Natural killer cell (primary cell): ENCODE measurements at regions not wholly inside any gene's neighbourhood (a gene's known extent, or its start where the extent isn't known, plus 50 kb on each side); places are given as distances from the start of the nearest gene placed in this dataset.

ENCODE experiments used
- ATAC-seq, 3 donors: fragments of 150-1000 bp in 2 of 3; fragments of 200-7000 bp in 1 of 3; cut with Tn5 transposase; 1 replicate in 1 of 3; 2 replicates in 2 of 3; pipeline ENCODE4 v1.10.0; 2021; ENCODE audit warnings: mild to moderate bottlenecking in 2 of 3, moderate library complexity in 2 of 3
- DNase-seq, 2 donors: peaks; one replicate each; pipeline versions ENCODE4 v3.0.0 to v3.0.0-alpha.2; 2013 to 2021; ENCODE audit warnings: mixed read lengths in 1 of 2
- H3K27ac ChIP-seq: one replicate; pipeline ENCODE4 v1.5.1; 2013; ENCODE audit warnings: mild to moderate bottlenecking, low read length
- H3K27me3 ChIP-seq: one replicate; pipeline ENCODE4 v1.6.1; 2013; ENCODE audit warnings: low read length; ENCODE audit not compliant: control insufficient read depth, insufficient read depth
- H3K36me3 ChIP-seq: one replicate; pipeline ENCODE4 v1.6.1; 2013; ENCODE audit warnings: low read length; ENCODE audit not compliant: control insufficient read depth, insufficient read depth
- H3K4me1 ChIP-seq: one replicate; pipeline ENCODE4 v1.6.1; 2013; ENCODE audit warnings: low read length; ENCODE audit not compliant: control insufficient read depth, insufficient read depth
- H3K4me3 ChIP-seq: one replicate; pipeline ENCODE4 v1.5.1; 2013; ENCODE audit warnings: low read length
- H3K9me3 ChIP-seq: one replicate; pipeline ENCODE4 v1.6.1; 2013; ENCODE audit warnings: low read length; ENCODE audit not compliant: control insufficient read depth, insufficient read depth
- H3K27ac Mint-ChIP-seq, 2 donors: one replicate each; pipeline ENCODE4 v1.8.0; 2022; ENCODE audit warnings: mild to moderate bottlenecking in 2 of 2, mixed read lengths in 2 of 2, moderate library complexity in 1 of 2
- H3K27me3 Mint-ChIP-seq, 2 donors: one replicate each; pipeline ENCODE4 v1.8.0; 2022; ENCODE audit warnings: low read depth in 2 of 2, mixed read lengths in 2 of 2
- H3K36me3 Mint-ChIP-seq: one replicate; pipeline ENCODE4 v1.8.0; 2022; ENCODE audit warnings: mixed read lengths
- H3K4me1 Mint-ChIP-seq, 2 donors: one replicate each; pipeline ENCODE4 v1.8.0; 2022; ENCODE audit warnings: mixed read lengths in 2 of 2
- H3K4me3 Mint-ChIP-seq: one replicate; pipeline ENCODE4 v1.8.0; 2022; ENCODE audit warnings: mild to moderate bottlenecking, moderate library complexity, mixed read lengths
- H3K9me3 Mint-ChIP-seq, 2 donors: one replicate each; pipeline ENCODE4 v1.8.0; 2022; ENCODE audit warnings: mixed read lengths in 2 of 2
- CTCF ChIP-seq: fragments of 200-600 bp; IDR thresholded peaks from one replicate; pipeline ENCODE4 v1.8.0; 2022; ENCODE audit warnings: antibody characterized with exemption
- WGBS: methylation state at CpG from one replicate; pipeline ENCODE4 v1.1.7; 2013; ENCODE audit warnings: missing lambda C conversion rate; ENCODE audit not compliant: insufficient coverage; 5-methylcytosine and 5-hydroxymethylcytosine counted together
- intact Hi-C: fragments of 100-400 bp; cut with micrococcal nuclease; formaldehyde crosslinking; loops from one replicate; pipeline ENCODE4 v1.14.2; 2022

GRCh38 chr7:32415519-32415918 is 74.7 kb downstream of the LSM5 start:
- H3K9me3 Mint-ChIP-seq, result no peaks in the 10 kb centered on the region
- H3K9me3 ChIP-seq, result no peaks in the 10 kb centered on the region
- no peak overlapping the region for H3K27ac Mint-ChIP-seq
- peaks cover 0 to 12% of the 10 kb centered on the region in 2 donors for H3K27me3 Mint-ChIP-seq
- no peaks in the 10 kb centered on the region for H3K27me3 ChIP-seq
- intact Hi-C loops, result no loop called here
- WGBS, result 58% methylated on average over 5 of the region's 6 CpGs
- DNase-seq, result no peak
- H3K4me3 ChIP-seq, result no peak overlapping the region
- no peaks in the 10 kb centered on the region for H3K36me3 ChIP-seq
- H3K4me3 Mint-ChIP-seq, result no peak overlapping the region
- no peaks in the 10 kb centered on the region for H3K4me1 ChIP-seq
- no peaks in the 10 kb centered on the region for H3K4me1 Mint-ChIP-seq
- no peak for ATAC-seq
- no peak overlapping the region for H3K27ac ChIP-seq
- TF ChIP-seq CTCF, result no peak
- no peaks in the 10 kb centered on the region for H3K36me3 Mint-ChIP-seq

GRCh38 chr7:32412471-32412870 is 77.7 kb downstream of the LSM5 start:
- no peaks in the 10 kb centered on the region for H3K4me1 Mint-ChIP-seq
- Histone ChIP-seq H3K27ac (no peak overlapping the region), H3K4me3 (no peak overlapping the region), H3K9me3 (no peaks in the 10 kb centered on the region), H3K36me3 (no peaks in the 10 kb centered on the region), H3K27me3 (no peaks in the 10 kb centered on the region), H3K4me1 (no peaks in the 10 kb centered on the region)
- no peak for ATAC-seq
- intact Hi-C loops, result no loop called here
- no peak overlapping the region for H3K4me3 Mint-ChIP-seq
- H3K27ac Mint-ChIP-seq, result no peak overlapping the region
- H3K36me3 Mint-ChIP-seq, result no peaks in the 10 kb centered on the region
- H3K27me3 Mint-ChIP-seq, result peaks cover 7 to 11% of the 10 kb centered on the region in 2 donors
- no peak for DNase-seq
- 76% methylated on average over 4 of the region's 4 CpGs for WGBS
- H3K9me3 Mint-ChIP-seq, result no peaks in the 10 kb centered on the region
- TF ChIP-seq CTCF, result no peak

GRCh38 chr7:32410545-32410944 is 79.6 kb downstream of the LSM5 start:
- TF ChIP-seq CTCF, result no peak
- ATAC-seq (no peak), DNase-seq (no peak)
- Mint-ChIP-seq H3K4me1 (no peaks in the 10 kb centered on the region), H3K27ac (no peak overlapping the region), H3K36me3 (no peaks in the 10 kb centered on the region), H3K9me3 (no peaks in the 10 kb centered on the region), H3K4me3 (no peak overlapping the region), H3K27me3 (peaks cover 7 to 11% of the 10 kb centered on the region in 2 donors)
- H3K9me3 ChIP-seq, result no peaks in the 10 kb centered on the region
- H3K36me3 ChIP-seq, result no peaks in the 10 kb centered on the region
- WGBS, result 100% methylated on average over 2 of the region's 2 CpGs
- H3K27me3 ChIP-seq, result no peaks in the 10 kb centered on the region
- H3K27ac ChIP-seq, result no peak overlapping the region
- H3K4me1 ChIP-seq, result no peaks in the 10 kb centered on the region
- intact Hi-C loops, result no loop called here
- no peak overlapping the region for H3K4me3 ChIP-seq

- H3K4me1 ChIP-seq, result no peaks in the 10 kb centered on the region
- Mint-ChIP-seq H3K4me1 (no peaks in the 10 kb centered on the region), H3K36me3 (no peaks in the 10 kb centered on the region), H3K27me3 (peaks cover 7 to 11% of the 10 kb centered on the region in 2 donors), H3K9me3 (no peaks in the 10 kb centered on the region), H3K4me3 (no peak overlapping the region), H3K27ac (no peak overlapping the region)
- H3K4me3 ChIP-seq, result no peak overlapping the region
- no peak overlapping the region for H3K27ac ChIP-seq
- intact Hi-C loops, result no loop called here
- no peaks in the 10 kb centered on the region for H3K27me3 ChIP-seq
- no peak for TF ChIP-seq CTCF
- 83% methylated on average over 1 of the region's 1 CpG for WGBS
- no peak for DNase-seq
- H3K36me3 ChIP-seq, result no peaks in the 10 kb centered on the region
- H3K9me3 ChIP-seq, result no peaks in the 10 kb centered on the region
- no peak for ATAC-seq
Measured at GRCh38 chr7:32406386-32406785, 83.8 kb downstream of the LSM5 start.
